Smooth muscle cell (in vitro differentiated cells): ENCODE measurements at regions not wholly inside any gene's neighbourhood (a gene's known extent, or its start where the extent isn't known, plus 50 kb on each side); places are given as distances from the start of the nearest gene placed in this dataset.

Source experiments
- DNase-seq: peaks from one replicate; lab custom pipeline; 2025; ENCODE audit not compliant: unreplicated experiment; lab: John Stamatoyannopoulos, UW
- H2AFZ ChIP-seq: fragments of 200-600 bp; sonication (generic); 2 replicates; pipeline ENCODE4 v1.6.0; 2016; ENCODE audit warnings: antibody characterized with exemption, low read depth, mild to moderate bottlenecking
- H3F3A ChIP-seq: fragments of 200-600 bp; sonication (generic); 2 replicates; pipeline ENCODE4 v1.6.0; 2017; ENCODE audit warnings: antibody characterized with exemption, low read depth
- H3K27ac ChIP-seq: fragments of 200-600 bp; sonication (generic); 2 replicates; pipeline ENCODE4 v1.5.1; 2016; ENCODE audit warnings: low read depth, mild to moderate bottlenecking
- H3K27me3 ChIP-seq: fragments of 200-600 bp; sonication (generic); 2 replicates; pipeline ENCODE4 v1.6.1; 2016; ENCODE audit warnings: low read depth, mild to moderate bottlenecking
- H3K36me3 ChIP-seq: fragments of 200-600 bp; sonication (generic); 2 replicates; pipeline ENCODE4 v1.5.1; 2016; ENCODE audit warnings: low read depth
- H3K4me1 ChIP-seq: fragments of 200-600 bp; sonication (generic); 2 replicates; pipeline ENCODE4 v1.5.1; 2016; ENCODE audit warnings: low read depth
- H3K4me2 ChIP-seq: fragments of 200-600 bp; sonication (generic); 2 replicates; pipeline ENCODE4 v1.6.0; 2016; ENCODE audit warnings: mild to moderate bottlenecking
- H3K4me3 ChIP-seq: fragments of 200-600 bp; sonication (generic); 2 replicates; pipeline ENCODE4 v1.5.1; 2016; ENCODE audit warnings: mild to moderate bottlenecking
- H3K79me2 ChIP-seq: fragments of 200-600 bp; sonication (generic); 2 replicates; pipeline ENCODE4 v1.6.0; 2016; ENCODE audit warnings: low read depth, mild to moderate bottlenecking
- H3K9ac ChIP-seq: fragments of 200-600 bp; sonication (generic); 2 replicates; pipeline ENCODE4 v1.6.0; 2016; ENCODE audit warnings: low read depth
- H3K9me3 ChIP-seq: fragments of 200-600 bp; sonication (generic); replicated peaks from 2 replicates; pipeline ENCODE4 v1.5.1; 2016; ENCODE audit warnings: low read depth
- H4K20me1 ChIP-seq: fragments of 200-600 bp; sonication (generic); 2 replicates; pipeline ENCODE4 v1.6.0; 2016; ENCODE audit warnings: low read depth
- WGBS: methylation state at CpG from one replicate; pipeline ENCODE4 v1.1.7; 2016; ENCODE audit warnings: low lambda C conversion rate; 5-methylcytosine and 5-hydroxymethylcytosine counted together
- TF ChIP-seq, protein P1 (sequence below): fragments of 200-600 bp; sonication (generic); IDR thresholded peaks from 2 replicates; pipeline ENCODE4 v1.5.1; 2017; ENCODE audit warnings: borderline replicate concordance, mild to moderate bottlenecking, antibody characterized with exemption; ENCODE audit not compliant: insufficient read depth, poor library complexity, severe bottlenecking

DNA sequence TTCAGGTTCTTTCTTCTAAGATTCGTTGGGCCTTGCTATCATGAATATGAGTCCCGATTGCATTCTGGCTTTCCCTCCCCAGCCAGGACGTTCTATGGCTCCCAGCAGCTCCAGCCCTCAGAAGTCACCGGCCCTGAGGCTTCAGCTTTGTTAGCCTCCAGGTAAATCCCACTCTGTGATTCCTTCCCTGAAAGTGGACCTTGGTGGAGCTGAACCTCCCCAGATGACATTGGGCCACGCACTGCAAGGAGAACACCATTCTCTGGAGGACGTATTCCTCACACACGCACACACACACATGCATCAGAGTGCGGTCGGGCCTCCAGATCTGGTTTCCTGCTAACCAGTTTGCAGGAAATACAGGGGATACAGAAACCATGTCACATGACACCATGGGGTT lies 487.3 kb upstream of the CDH4 start:
- TF ChIP-seq, protein P1, sequence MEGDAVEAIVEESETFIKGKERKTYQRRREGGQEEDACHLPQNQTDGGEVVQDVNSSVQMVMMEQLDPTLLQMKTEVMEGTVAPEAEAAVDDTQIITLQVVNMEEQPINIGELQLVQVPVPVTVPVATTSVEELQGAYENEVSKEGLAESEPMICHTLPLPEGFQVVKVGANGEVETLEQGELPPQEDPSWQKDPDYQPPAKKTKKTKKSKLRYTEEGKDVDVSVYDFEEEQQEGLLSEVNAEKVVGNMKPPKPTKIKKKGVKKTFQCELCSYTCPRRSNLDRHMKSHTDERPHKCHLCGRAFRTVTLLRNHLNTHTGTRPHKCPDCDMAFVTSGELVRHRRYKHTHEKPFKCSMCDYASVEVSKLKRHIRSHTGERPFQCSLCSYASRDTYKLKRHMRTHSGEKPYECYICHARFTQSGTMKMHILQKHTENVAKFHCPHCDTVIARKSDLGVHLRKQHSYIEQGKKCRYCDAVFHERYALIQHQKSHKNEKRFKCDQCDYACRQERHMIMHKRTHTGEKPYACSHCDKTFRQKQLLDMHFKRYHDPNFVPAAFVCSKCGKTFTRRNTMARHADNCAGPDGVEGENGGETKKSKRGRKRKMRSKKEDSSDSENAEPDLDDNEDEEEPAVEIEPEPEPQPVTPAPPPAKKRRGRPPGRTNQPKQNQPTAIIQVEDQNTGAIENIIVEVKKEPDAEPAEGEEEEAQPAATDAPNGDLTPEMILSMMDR, result no peak
- Histone ChIP-seq H3K4me2 (no peak overlapping the region), H2AFZ (no peak overlapping the region), H3K4me3 (no peak overlapping the region), H3K36me3 (no peaks in the 10 kb centered on the region), H3K9ac (no peak overlapping the region), H3K4me1 (no peaks in the 10 kb centered on the region), H3F3A (no peaks in the 10 kb centered on the region), H3K9me3 (no peaks in the 10 kb centered on the region), H3K27ac (no peak overlapping the region), H3K79me2 (no peaks in the 10 kb centered on the region), H3K27me3 (no peaks in the 10 kb centered on the region), H4K20me1 (no peaks in the 10 kb centered on the region)
- no peak for DNase-seq
- 93% methylated on average over 9 of the region's 9 CpGs for WGBS

DNA sequence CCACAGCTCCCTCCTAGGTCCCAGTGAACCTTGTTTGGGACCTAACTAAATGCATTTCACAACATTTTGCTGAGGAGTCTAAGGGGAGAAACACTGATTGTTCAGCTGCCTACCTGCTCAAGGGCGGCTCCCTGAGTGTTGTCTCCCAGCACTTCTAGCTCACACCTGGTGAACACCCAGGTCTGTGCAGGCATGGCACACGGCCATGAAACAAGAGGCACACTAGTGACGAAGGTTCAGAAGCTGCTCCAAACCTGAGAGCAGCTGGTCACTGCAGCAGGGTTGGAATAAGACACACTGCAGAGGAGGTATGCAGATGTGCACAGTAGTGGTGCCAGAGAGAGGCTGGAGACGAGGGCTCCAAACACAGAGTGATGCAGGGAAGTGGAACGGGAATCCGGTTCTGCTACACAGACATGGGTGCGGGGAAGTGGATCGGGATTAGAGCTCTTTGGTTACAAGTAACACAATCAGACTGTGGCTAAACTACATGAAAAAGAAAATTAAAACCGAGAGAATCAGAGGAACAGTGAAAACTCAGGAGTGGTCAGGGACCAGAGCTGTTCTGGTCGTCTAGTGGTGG lies 486.1 kb upstream of the CDH4 start:
- H3K27ac ChIP-seq, result no peak overlapping the region
- WGBS, result 79% methylated on average over 10 of the region's 10 CpGs
- no peaks in the 10 kb centered on the region for H3K4me1 ChIP-seq
- no peaks in the 10 kb centered on the region for H3K79me2 ChIP-seq
- H4K20me1 ChIP-seq, result no peaks in the 10 kb centered on the region
- no peak overlapping the region for H3K9ac ChIP-seq
- H3K4me3 ChIP-seq, result no peak overlapping the region
- H3K4me2 ChIP-seq, result no peak overlapping the region
- H3K27me3 ChIP-seq, result no peaks in the 10 kb centered on the region
- no peak for DNase-seq
- no peak overlapping the region for H2AFZ ChIP-seq
- no peaks in the 10 kb centered on the region for H3K9me3 ChIP-seq
- no peaks in the 10 kb centered on the region for H3K36me3 ChIP-seq
- no peaks in the 10 kb centered on the region for H3F3A ChIP-seq
- TF ChIP-seq, protein P1, result no peak

DNA sequence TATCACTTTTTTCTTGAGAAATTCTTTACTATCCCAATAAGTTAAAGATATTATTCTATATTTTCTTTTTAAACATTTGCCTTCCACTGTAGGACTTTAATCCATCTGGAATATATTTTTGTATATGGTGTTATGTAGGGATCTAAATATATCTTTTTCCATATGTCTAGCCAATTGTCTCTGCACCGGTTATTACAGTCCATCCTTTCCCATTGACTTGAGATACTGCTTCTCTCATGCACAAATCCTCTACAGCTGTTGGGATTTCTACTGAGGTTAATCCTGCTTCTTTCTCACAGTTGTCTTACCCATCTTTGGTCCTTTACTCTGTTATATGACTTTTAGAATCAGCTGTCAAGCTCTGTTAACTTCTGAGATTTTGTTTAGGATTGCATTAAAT lies 483.8 kb upstream of the CDH4 start:
- Histone ChIP-seq H4K20me1 (no peaks in the 10 kb centered on the region), H2AFZ (no peak overlapping the region), H3K4me1 (no peaks in the 10 kb centered on the region), H3F3A (no peaks in the 10 kb centered on the region), H3K27ac (no peak overlapping the region), H3K79me2 (no peaks in the 10 kb centered on the region), H3K36me3 (no peaks in the 10 kb centered on the region), H3K4me2 (no peak overlapping the region), H3K4me3 (no peak overlapping the region), H3K27me3 (no peaks in the 10 kb centered on the region), H3K9me3 (no peaks in the 10 kb centered on the region), H3K9ac (no peak overlapping the region)
- TF ChIP-seq, protein P1, result no peak
- no peak for DNase-seq
- 100% methylated on average over 1 of the region's 1 CpG for WGBS

DNA sequence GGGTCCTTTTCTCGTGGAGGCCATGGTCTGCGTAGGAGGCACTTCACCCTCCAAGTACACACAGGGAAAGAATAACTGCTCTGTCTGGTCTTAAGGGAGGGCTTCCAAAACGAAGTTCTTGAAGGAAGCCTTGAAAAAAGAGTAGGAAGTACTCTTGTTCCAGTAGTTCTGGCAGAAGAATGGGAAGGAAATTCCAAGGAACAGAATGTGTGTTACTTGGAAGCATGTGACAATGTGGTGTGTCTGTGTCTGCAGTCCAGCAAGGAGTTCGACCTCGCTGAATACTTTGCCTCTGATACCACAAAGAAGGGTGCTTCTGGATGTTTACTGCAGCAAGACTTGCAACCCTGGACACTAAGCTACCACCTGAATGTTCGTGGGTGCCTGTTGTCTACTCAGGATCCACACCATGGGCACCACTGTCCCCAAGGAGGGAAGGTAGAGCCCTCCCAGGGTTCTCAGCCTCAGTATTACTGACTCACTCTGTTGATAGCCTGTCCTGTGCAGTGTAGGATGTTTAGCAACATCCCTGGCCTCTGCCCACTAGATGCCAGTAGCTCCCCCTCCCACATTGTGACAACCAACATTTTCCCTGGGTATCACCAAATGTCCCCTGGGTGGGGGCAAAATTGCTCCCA lies 471.6 kb upstream of the CDH4 start:
- no peaks in the 10 kb centered on the region for H3F3A ChIP-seq
- no peaks in the 10 kb centered on the region for H4K20me1 ChIP-seq
- no peaks in the 10 kb centered on the region for H3K4me1 ChIP-seq
- no peak for DNase-seq
- 77% methylated on average over 6 of the region's 6 CpGs for WGBS
- no peak overlapping the region for H3K27ac ChIP-seq
- H2AFZ ChIP-seq, result no peak overlapping the region
- H3K27me3 ChIP-seq, result no peaks in the 10 kb centered on the region
- H3K79me2 ChIP-seq, result no peaks in the 10 kb centered on the region
- H3K4me3 ChIP-seq, result no peak overlapping the region
- TF ChIP-seq, protein P1, result no peak
- no peaks in the 10 kb centered on the region for H3K36me3 ChIP-seq
- no peaks in the 10 kb centered on the region for H3K9me3 ChIP-seq
- H3K4me2 ChIP-seq, result no peak overlapping the region
- no peak overlapping the region for H3K9ac ChIP-seq
